HL-60 (cell line): ENCODE measurements at regions not wholly inside any gene's neighbourhood (a gene's known extent, or its start where the extent isn't known, plus 50 kb on each side); places are given as distances from the start of the nearest gene placed in this dataset.
"Not testable (repeated sequence)": the region's sequence is repeated elsewhere in the genome, so short reads cannot be mapped to it uniquely, and the experiment has no call there.

Experiments
- DNase-seq, 2 experiments: peaks; one replicate each; pipeline ENCODE4 v3.0.0-alpha.2; 2010 to 2020; ENCODE audit warnings: low read depth in 1 of 2, low spot score in 1 of 2
- H3K27ac ChIP-seq: fragments of 250-450 bp; sonication (Bioruptor Pico); replicated peaks from 2 replicates; pipeline ENCODE4 v1.5.1; 2020; ENCODE audit warnings: mild to moderate bottlenecking, moderate library complexity
- H3K27me3 ChIP-seq: fragments of 250-450 bp; sonication (Bioruptor Pico); 2 replicates; pipeline ENCODE4 v1.5.1; 2021; ENCODE audit warnings: mild to moderate bottlenecking, moderate library complexity; ENCODE audit not compliant: insufficient read depth, poor library complexity, severe bottlenecking
- H3K4me3 ChIP-seq: replicated peaks from 2 replicates; pipeline ENCODE4 v1.5.1; 2011; ENCODE audit warnings: mild to moderate bottlenecking, control low read depth, low read length; ENCODE audit not compliant: insufficient read depth
- GABPA ChIP-seq: IDR thresholded peaks from 2 replicates; pipeline ENCODE4 v1.6.1; 2012; ENCODE audit warnings: low read depth
- POLR2AphosphoS5 ChIP-seq: IDR thresholded peaks from 2 replicates; pipeline ENCODE4 v1.6.1; 2012; ENCODE audit warnings: low read depth
- REST ChIP-seq: IDR thresholded peaks from 2 replicates; pipeline ENCODE4 v1.6.1; 2012; ENCODE audit warnings: low read depth; ENCODE audit not compliant: insufficient replicate concordance
- SPI1 ChIP-seq: IDR thresholded peaks from 2 replicates; pipeline ENCODE4 v1.6.1; 2012; ENCODE audit warnings: low read depth, mild to moderate bottlenecking, borderline replicate concordance
- TF ChIP-seq, protein P1 (sequence below): IDR thresholded peaks from one replicate; pipeline ENCODE4 v1.5.1; 2011; ENCODE audit warnings: low read length, control low read depth, inconsistent platforms; ENCODE audit not compliant: insufficient read depth

DNA sequence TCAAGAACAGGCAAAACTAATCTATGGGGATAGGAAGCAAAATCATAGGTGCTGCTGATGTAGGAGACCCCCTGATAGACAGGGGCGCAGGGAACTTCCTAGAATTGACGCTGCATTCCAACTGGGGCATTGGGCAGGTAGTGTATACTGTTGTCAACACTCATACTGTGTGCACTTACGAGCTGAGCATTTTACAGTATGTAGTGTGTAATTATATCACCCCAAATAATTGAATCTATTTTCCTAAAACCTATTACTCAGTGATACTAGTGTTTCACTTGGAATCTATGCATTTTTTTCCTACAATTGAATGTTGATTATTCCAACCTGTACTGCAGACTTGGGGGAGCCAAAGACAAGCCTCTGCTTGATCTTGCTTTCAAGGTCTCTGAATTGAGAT, 207.0 kb upstream of the PRKCQ start:
- Histone ChIP-seq H3K27me3 (no peaks in the 10 kb centered on the region), H3K4me3 (no peak overlapping the region), H3K27ac (no peak overlapping the region)
- DNase-seq: no peak
- TF ChIP-seq, protein P1, sequence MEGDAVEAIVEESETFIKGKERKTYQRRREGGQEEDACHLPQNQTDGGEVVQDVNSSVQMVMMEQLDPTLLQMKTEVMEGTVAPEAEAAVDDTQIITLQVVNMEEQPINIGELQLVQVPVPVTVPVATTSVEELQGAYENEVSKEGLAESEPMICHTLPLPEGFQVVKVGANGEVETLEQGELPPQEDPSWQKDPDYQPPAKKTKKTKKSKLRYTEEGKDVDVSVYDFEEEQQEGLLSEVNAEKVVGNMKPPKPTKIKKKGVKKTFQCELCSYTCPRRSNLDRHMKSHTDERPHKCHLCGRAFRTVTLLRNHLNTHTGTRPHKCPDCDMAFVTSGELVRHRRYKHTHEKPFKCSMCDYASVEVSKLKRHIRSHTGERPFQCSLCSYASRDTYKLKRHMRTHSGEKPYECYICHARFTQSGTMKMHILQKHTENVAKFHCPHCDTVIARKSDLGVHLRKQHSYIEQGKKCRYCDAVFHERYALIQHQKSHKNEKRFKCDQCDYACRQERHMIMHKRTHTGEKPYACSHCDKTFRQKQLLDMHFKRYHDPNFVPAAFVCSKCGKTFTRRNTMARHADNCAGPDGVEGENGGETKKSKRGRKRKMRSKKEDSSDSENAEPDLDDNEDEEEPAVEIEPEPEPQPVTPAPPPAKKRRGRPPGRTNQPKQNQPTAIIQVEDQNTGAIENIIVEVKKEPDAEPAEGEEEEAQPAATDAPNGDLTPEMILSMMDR: no peak
- no peak for TF ChIP-seq REST
- TF ChIP-seq SPI1: no peak
- TF ChIP-seq POLR2AphosphoS5: no peak
- no peak for TF ChIP-seq GABPA

DNA sequence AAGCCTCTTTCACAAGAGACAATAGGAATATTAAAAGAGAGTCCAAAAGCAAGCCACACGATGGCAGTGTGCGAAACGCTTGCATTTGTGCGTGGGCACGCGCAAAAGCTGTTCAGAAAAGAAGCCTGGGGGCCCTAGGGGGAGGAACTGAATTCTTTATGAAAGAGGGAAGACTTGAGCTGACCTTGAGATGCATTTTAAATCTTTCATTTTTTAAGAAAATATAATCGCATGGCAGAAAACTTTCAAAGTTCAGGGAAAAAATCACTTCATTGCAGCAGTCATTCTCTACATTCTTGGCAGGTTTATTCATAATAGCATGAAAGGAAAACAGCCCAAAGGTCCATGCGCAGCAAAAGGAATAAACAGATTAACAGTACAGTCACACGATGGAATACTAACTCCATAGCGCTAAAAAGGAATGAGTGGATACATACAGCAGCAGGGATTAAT, 206.5 kb upstream of the PRKCQ start:
- TF ChIP-seq POLR2AphosphoS5 (no peak), GABPA (no peak), REST (no peak), SPI1 (no peak)
- TF ChIP-seq, protein P1: no peak

GRCh38 chr10:6784429-6784828, 204.4 kb upstream of the PRKCQ start:
- DNase-seq, H3K27me3 ChIP-seq, H3K4me3 ChIP-seq, H3K27ac ChIP-seq: not testable (repeated sequence)

More for the DNA sequence above, 206.5 kb upstream of the PRKCQ start:
- no peak for DNase-seq
- H3K27ac ChIP-seq: no peak overlapping the region
- H3K4me3 ChIP-seq: no peak overlapping the region
- no peaks in the 10 kb centered on the region for H3K27me3 ChIP-seq

DNA sequence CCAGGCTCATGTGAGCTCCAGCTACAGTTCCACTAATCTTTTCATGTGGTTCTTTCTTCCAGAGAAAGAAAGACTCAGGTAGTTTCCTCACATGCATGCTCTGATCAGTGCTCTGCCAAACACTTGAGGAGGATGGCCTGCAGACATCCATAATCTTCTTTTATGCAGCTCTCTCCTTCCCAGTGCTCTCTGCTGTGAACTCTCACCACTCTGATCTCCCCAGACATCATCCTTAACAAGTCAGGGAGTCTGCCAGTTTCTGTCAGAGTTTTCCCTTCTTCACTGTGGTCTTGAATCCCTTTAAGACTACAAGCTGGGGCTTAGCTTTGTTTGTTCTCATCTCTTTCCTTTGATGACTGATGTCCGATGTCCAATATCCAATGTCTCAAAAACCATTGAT, 203.4 kb upstream of the PRKCQ start:
- TF ChIP-seq SPI1: no peak
- Histone ChIP-seq H3K27me3 (no peaks in the 10 kb centered on the region), H3K4me3 (no peak overlapping the region), H3K27ac (no peak overlapping the region)
- no peak for DNase-seq

DNA sequence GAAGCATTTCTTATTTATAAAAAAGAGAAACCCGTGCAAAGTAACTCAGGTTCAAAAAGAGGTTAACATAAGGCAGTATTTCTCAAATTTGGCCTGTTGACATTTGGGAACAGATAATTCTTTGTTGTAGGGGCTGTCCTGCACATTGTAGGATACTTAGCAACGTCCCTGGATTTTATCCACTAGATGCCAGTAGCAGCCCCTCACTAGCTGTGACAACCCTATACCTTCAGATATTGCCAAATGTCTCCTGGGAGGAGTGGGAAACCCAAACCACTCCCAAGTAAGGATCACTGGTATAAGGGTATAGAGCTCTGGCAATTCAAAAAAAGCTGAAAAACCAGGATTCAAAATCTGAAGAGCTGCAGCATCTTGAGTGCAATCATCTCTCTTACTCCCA, 202.3 kb upstream of the PRKCQ start:
- DNase-seq: no peak

More for the DNA sequence above, 202.3 kb upstream of the PRKCQ start:
- H3K27ac ChIP-seq: no peak overlapping the region
- no peaks in the 10 kb centered on the region for H3K27me3 ChIP-seq
- H3K4me3 ChIP-seq: no peak overlapping the region
- TF ChIP-seq SPI1 (no peak), POLR2AphosphoS5 (no peak)
